LNCaP clone FGC (cell line): ENCODE measurements at regions not wholly inside any gene's neighbourhood (a gene's known extent, or its start where the extent isn't known, plus 50 kb on each side); places are given as distances from the start of the nearest gene placed in this dataset.

ENCODE experiments used
- DNase-seq: peaks from one replicate; pipeline ENCODE4 v3.0.0-alpha.2; 2011; ENCODE audit warnings: low read depth
- H3K4me3 ChIP-seq: 2 replicates; pipeline ENCODE4 v1.5.1; 2011; ENCODE audit warnings: mild to moderate bottlenecking, low read depth, low read length, control low read depth
- CTCF ChIP-seq: IDR thresholded peaks from 2 replicates; pipeline ENCODE4 v1.5.1; 2012; ENCODE audit warnings: mild to moderate bottlenecking; ENCODE audit not compliant: control insufficient read depth, insufficient read depth; ENCODE audit errors: extremely low read depth

DNA sequence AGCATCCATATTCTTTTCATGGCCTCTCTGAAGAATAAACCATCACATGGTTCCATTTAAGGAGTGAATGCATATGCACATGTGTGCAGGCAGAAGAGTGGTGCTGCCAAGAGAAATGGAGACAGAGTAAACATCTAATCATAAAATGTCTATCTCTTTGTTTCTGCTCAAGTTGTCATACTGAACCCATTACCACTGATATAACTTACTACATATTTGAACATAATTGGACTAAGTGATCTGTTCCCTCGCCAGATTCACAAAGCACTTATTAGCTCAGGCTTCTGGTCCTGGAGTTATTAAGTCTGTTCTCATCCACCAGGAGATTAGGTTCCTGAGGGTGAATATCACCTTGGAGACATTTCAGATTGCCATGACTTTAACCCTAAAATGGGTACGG is 72.3 kb upstream of the XYLT1 start:
- DNase-seq: no peak
- no peak overlapping the region for H3K4me3 ChIP-seq
- no peak for TF ChIP-seq CTCF

- no peak for DNase-seq
- TF ChIP-seq CTCF: no peak
- no peak overlapping the region for H3K4me3 ChIP-seq
Measured at GRCh38 chr16:17541324-17541723, 70.6 kb upstream of the XYLT1 start.

DNA sequence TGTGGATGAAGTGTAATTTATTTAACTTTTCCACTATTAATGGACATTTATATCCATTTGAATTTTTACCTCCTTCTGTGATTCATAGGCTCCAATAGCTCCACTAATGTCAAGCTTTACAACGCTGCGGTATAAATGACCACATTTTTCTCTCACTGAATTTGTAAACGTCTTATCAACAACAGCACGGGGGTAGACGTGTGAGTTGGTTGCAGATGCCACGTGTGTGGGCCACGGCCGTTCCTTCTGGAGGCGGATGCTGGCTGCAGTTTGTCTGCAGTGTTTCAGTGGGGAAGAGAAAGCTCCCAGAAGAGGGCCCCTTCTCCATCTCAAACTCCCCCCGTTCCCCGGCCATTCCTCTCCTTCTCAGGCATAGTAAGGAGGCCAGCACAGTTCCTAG is 68.2 kb upstream of the XYLT1 start:
- DNase-seq: no peak
- H3K4me3 ChIP-seq: no peak overlapping the region
- no peak for TF ChIP-seq CTCF

DNA sequence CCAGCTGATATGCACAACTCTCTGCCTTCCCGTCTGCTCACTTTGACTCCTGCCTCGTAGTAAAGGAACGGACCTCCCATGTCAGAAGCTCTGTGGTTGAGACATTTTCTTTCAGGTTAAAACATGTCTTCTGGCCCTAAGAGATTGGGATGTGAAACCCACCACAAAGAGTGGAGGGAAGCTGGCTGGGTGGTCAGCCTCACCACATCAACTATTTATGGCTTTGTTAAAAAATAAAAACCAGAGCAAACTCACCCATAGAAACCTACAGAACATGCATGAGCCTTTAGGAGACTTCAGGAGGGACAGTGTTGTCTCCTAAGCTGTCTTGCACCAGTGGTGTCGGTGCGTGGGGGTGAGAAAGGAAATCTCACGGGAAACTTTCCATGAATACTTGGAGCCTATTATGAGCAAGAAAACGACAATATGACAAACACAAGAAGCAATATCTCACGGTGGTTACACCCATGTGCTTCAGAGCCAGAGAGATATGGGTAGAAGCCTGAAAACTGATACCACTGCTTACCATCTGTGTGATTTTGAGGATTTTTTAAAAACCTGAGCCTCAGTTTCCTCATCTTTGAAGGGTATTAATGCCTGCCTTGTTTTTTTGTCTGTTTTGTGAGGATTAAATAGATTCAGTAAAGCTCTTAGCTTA is 61.7 kb upstream of the XYLT1 start:
- no peak for TF ChIP-seq CTCF
- H3K4me3 ChIP-seq: no peak overlapping the region
- no peak for DNase-seq

GRCh38 chr16:17529982-17530760 is 59.4 kb upstream of the XYLT1 start:
- no peak overlapping the region for H3K4me3 ChIP-seq
- DNase-seq: no peak
- TF ChIP-seq CTCF: no peak

DNA sequence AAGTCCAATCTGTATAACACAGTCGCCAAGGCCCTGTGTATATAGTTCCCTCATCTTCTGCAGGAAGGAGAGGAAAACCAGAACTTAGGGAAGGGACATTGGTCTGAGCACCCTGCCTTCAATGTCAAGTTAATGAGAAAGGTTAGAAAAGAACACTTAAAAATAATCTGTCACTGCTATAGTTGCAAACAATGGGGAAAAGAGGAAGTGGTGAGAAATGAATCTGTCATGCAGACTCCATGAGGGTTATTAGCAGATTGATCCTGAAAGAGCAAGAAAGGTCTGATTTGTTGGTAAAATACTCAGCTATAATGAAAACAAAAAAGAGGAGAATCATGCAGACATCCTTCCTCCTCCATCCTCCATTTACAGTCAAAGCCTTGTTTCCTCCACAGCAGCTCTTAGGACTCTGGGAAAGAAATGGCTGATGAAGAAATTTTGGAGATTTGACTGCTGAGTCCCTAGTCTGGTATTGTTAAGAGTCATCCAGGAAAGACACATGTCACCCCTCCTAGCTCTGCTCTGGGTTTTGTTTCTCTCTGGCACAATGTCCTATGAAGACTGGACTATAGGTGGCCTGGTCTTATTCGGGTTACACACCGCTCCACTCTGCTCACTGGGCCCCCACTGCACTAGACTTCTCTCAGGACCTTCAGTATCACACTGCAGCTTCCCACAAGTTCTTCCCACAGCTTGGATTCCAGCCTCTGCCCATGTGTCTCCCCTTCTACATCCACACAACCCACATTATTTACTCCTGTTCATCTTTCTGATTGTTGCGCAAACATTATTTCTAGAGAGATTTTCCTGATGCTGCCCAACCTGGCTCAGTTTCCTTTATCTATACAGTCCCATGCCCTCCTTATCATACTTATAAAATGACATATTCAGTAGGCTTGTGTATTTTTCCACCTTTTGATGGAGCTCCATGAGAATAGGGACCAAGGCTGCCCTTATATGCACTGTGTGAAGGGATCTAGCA is 56.5 kb upstream of the XYLT1 start:
- TF ChIP-seq CTCF: no peak
- DNase-seq: no peak
- H3K4me3 ChIP-seq: no peak overlapping the region
